ENCODE measurements at regions not wholly inside any gene's neighbourhood (a gene's known extent, or its start where the extent isn't known, plus 50 kb on each side); places are given as distances from the start of the nearest gene placed in this dataset.

- intact Hi-C loops (cut with micrococcal nuclease): no loop called here
- no peak for TF ChIP-seq CTCF (IDR thresholded peaks at IDR 0.05; ENCODE audit: borderline replicate concordance)
- H3K27ac ChIP-seq (replicated peaks): no peak overlapping the region
- H3K27me3 ChIP-seq (ENCODE audit: low read depth): no peaks in the 10 kb centered on the region
- no peak for DNase-seq
- H3K4me3 ChIP-seq: no peak overlapping the region
- H3K36me3 ChIP-seq: no peaks in the 10 kb centered on the region
- peaks cover 18% of the 10 kb centered on the region for H3K9me3 ChIP-seq (replicated peaks)
- H3K4me1 ChIP-seq: no peaks in the 10 kb centered on the region
Observed at GRCh38 chr2:126100962-126101361, 555.0 kb upstream of the GYPC start.

- intact Hi-C loops (cut with micrococcal nuclease): no loop called here
- no peak for TF ChIP-seq CTCF (IDR thresholded peaks at IDR 0.05; ENCODE audit: borderline replicate concordance)
- H3K9me3 ChIP-seq (replicated peaks): peaks cover 18% of the 10 kb centered on the region
Observed at GRCh38 chr2:126106006-126106405, 550.0 kb upstream of the GYPC start.

GRCh38 chr2:126107883-126108282, 548.1 kb upstream of the GYPC start:
- Histone ChIP-seq H3K27me3 (ENCODE audit: low read depth) (no peaks in the 10 kb centered on the region), H3K27ac (replicated peaks) (no peak overlapping the region), H3K4me1 (no peaks in the 10 kb centered on the region), H3K4me3 (no peak overlapping the region), H3K9me3 (replicated peaks) (peaks cover 18% of the 10 kb centered on the region), H3K36me3 (no peaks in the 10 kb centered on the region)
- TF ChIP-seq CTCF (IDR thresholded peaks at IDR 0.05; ENCODE audit: borderline replicate concordance): no peak
- intact Hi-C loops (cut with micrococcal nuclease): no loop called here
- DNase-seq: no peak

More at GRCh38 chr2:126106006-126106405, 550.0 kb upstream of the GYPC start:
- Histone ChIP-seq H3K27ac (replicated peaks) (no peak overlapping the region), H3K4me3 (no peak overlapping the region), H3K27me3 (ENCODE audit: low read depth) (no peaks in the 10 kb centered on the region), H3K36me3 (no peaks in the 10 kb centered on the region), H3K4me1 (no peaks in the 10 kb centered on the region)
- no peak for DNase-seq

GRCh38 chr2:126115975-126116374, 540.0 kb upstream of the GYPC start:
- TF ChIP-seq CTCF (IDR thresholded peaks at IDR 0.05; ENCODE audit: borderline replicate concordance): no peak
- intact Hi-C loops (cut with micrococcal nuclease): no loop called here
- no peak for DNase-seq

GRCh38 chr2:126117886-126118285, 538.1 kb upstream of the GYPC start:
- intact Hi-C loops (cut with micrococcal nuclease): no loop called here
- H3K36me3 ChIP-seq: no peaks in the 10 kb centered on the region
- no peaks in the 10 kb centered on the region for H3K27me3 ChIP-seq (ENCODE audit: low read depth)
- DNase-seq: no peak
- no peak overlapping the region for H3K4me3 ChIP-seq
- no peak for TF ChIP-seq CTCF (IDR thresholded peaks at IDR 0.05; ENCODE audit: borderline replicate concordance)
- no peaks in the 10 kb centered on the region for H3K9me3 ChIP-seq (replicated peaks)
- H3K4me1 ChIP-seq: no peaks in the 10 kb centered on the region
- no peak overlapping the region for H3K27ac ChIP-seq (replicated peaks)

More at GRCh38 chr2:126115975-126116374, 540.0 kb upstream of the GYPC start:
- Histone ChIP-seq H3K9me3 (replicated peaks) (no peaks in the 10 kb centered on the region), H3K27me3 (ENCODE audit: low read depth) (no peaks in the 10 kb centered on the region), H3K27ac (replicated peaks) (no peak overlapping the region), H3K4me1 (no peaks in the 10 kb centered on the region), H3K36me3 (no peaks in the 10 kb centered on the region), H3K4me3 (no peak overlapping the region)

- H3K9me3 ChIP-seq (replicated peaks): peaks cover 11% of the 10 kb centered on the region
- no peak overlapping the region for H3K27ac ChIP-seq (replicated peaks)
- no peaks in the 10 kb centered on the region for H3K27me3 ChIP-seq (ENCODE audit: low read depth)
- no peak for DNase-seq
- no peak overlapping the region for H3K4me3 ChIP-seq
- no peaks in the 10 kb centered on the region for H3K4me1 ChIP-seq
- intact Hi-C loops (cut with micrococcal nuclease): no loop called here
- H3K36me3 ChIP-seq: no peaks in the 10 kb centered on the region
- TF ChIP-seq CTCF (IDR thresholded peaks at IDR 0.05; ENCODE audit: borderline replicate concordance): no peak
Observed at GRCh38 chr2:126145752-126146151, 510.2 kb upstream of the GYPC start.

Measured in left ventricle myocardium inferior (tissue), 1 donor.